ENCODE measurements at regions not wholly inside any gene's neighbourhood (a gene's known extent, or its start where the extent isn't known, plus 50 kb on each side); places are given as distances from the start of the nearest gene placed in this dataset.
"Not testable (repeated sequence)": the region's sequence is repeated elsewhere in the genome, so short reads cannot be mapped to it uniquely, and the experiment has no call there.

- no peak for DNase-seq (ENCODE audit: low spot score)
Measured at GRCh38 chr1:30000266-30000665, 723.1 kb downstream of the MATN1 start.

GRCh38 chr1:29999595-29999994 is 723.8 kb downstream of the MATN1 start:
- no peak for DNase-seq (ENCODE audit: low spot score)

- no peak for DNase-seq (ENCODE audit: low spot score)
Measured at GRCh38 chr1:29998686-29999085, 724.7 kb downstream of the MATN1 start.

GRCh38 chr1:29997818-29998217 is 725.6 kb downstream of the MATN1 start:
- DNase-seq (ENCODE audit: low spot score) = not testable (repeated sequence)

GRCh38 chr1:29993950-29994349 is 729.4 kb downstream of the MATN1 start:
- DNase-seq (ENCODE audit: low spot score) = no peak

GRCh38 chr1:29991815-29992214 is 731.6 kb downstream of the MATN1 start:
- no peak for DNase-seq (ENCODE audit: low spot score)

GRCh38 chr1:29991025-29991424 is 732.4 kb downstream of the MATN1 start:
- no peak for DNase-seq (ENCODE audit: low spot score)

GRCh38 chr1:29990304-29990703 is 733.1 kb downstream of the MATN1 start:
- DNase-seq (ENCODE audit: low spot score) = no peak

GRCh38 chr1:29986986-29987385 is 736.4 kb downstream of the MATN1 start:
- no peak for DNase-seq (ENCODE audit: low spot score)

GRCh38 chr1:29985606-29985945 is 737.8 kb downstream of the MATN1 start:
- no peak for DNase-seq (ENCODE audit: low spot score)

GRCh38 chr1:29984862-29985605 is 738.4 kb downstream of the MATN1 start:
- DNase-seq (ENCODE audit: low spot score) = no peak

- no peak for DNase-seq (ENCODE audit: low spot score)
Measured at GRCh38 chr1:29984166-29984861, 739.1 kb downstream of the MATN1 start.

GRCh38 chr1:29983321-29983720 is 740.1 kb downstream of the MATN1 start:
- no peak for DNase-seq (ENCODE audit: low spot score)

- no peak for DNase-seq (ENCODE audit: low spot score)
Measured at GRCh38 chr1:29981586-29982239, 741.7 kb downstream of the MATN1 start.

GRCh38 chr1:29977550-29977949 is 741.2 kb downstream of the PTPRU start:
- DNase-seq (ENCODE audit: low spot score) = no peak

GRCh38 chr1:29975036-29975694 is 738.8 kb downstream of the PTPRU start:
- no peak for DNase-seq (ENCODE audit: low spot score)

GRCh38 chr1:29974316-29974724 is 738.0 kb downstream of the PTPRU start:
- peak; percentile 7 for DNase-seq (ENCODE audit: low spot score)

GRCh38 chr1:29973406-29973805 is 737.1 kb downstream of the PTPRU start:
- no peak for DNase-seq (ENCODE audit: low spot score)

- no peak for DNase-seq (ENCODE audit: low spot score)
Measured at GRCh38 chr1:29972421-29973053, 736.2 kb downstream of the PTPRU start.

- DNase-seq (ENCODE audit: low spot score) = no peak
Measured at GRCh38 chr1:29971703-29972102, 735.4 kb downstream of the PTPRU start.

GRCh38 chr1:29970747-29971325 is 734.5 kb downstream of the PTPRU start:
- no peak for DNase-seq (ENCODE audit: low spot score)

GRCh38 chr1:29969576-29969975 is 733.3 kb downstream of the PTPRU start:
- no peak for DNase-seq (ENCODE audit: low spot score)

All from activated CD4-positive, alpha-beta T cell treated with anti-CD3 and anti-CD28 coated beads, Interleukin-2, Interleukin-4, amounts not matched to agents 100 ng/mL and 50 ng/mL, durations not matched to agents 16 hours and 8 hours (primary cell).